IMR-90 (cell line): ENCODE measurements at regions not wholly inside any gene's neighbourhood (a gene's known extent, or its start where the extent isn't known, plus 50 kb on each side); places are given as distances from the start of the nearest gene placed in this dataset.

Experiments
- ATAC-seq: fragments of 200-7000 bp; cut with Tn5 transposase; 2 replicates; pipeline ENCODE4 v1.9.1; 2020; ENCODE audit warnings: low read depth, mild to moderate bottlenecking, moderate library complexity
- BruUV-seq: library from RNA; stranded (reverse); fragments of 400-500 nt; replicated peaks from 2 replicates; lab custom pipeline; 2021; lab: Mats Ljungman, UMichigan
- CTCF ChIA-PET: fragments of 300-600 bp; formaldehyde crosslinking; extraction: SDS; loops from one replicate; lab custom pipeline; 2021; ENCODE audit warnings: antibody characterized with exemption; lab: Yijun Ruan, JAX
- POLR2A ChIA-PET: fragments of 300-600 bp; sonication (Branson Sonifier 250); formaldehyde crosslinking; loops from one replicate; lab custom pipeline; 2022; ENCODE audit warnings: antibody characterized with exemption; ENCODE audit not compliant: unreplicated experiment; lab: Charles Lee
- DNase-seq: peaks from one replicate; pipeline ENCODE4 v3.0.0; 2013
- H2AFZ ChIP-seq: replicated peaks from 2 replicates; pipeline ENCODE3; 2013; ENCODE audit warnings: low read length, mild to moderate bottlenecking; ENCODE audit not compliant: poor library complexity
- H2AK5ac ChIP-seq: 2 replicates; pipeline ENCODE4 v1.6.1; 2013; ENCODE audit warnings: low read depth, low read length, inconsistent platforms
- H2AK9ac ChIP-seq: replicated peaks from 2 replicates; pipeline ENCODE3; 2013; ENCODE audit warnings: mild to moderate bottlenecking, low read depth, low read length, moderate library complexity; ENCODE audit not compliant: poor library complexity
- H2BK120ac ChIP-seq: 2 replicates; pipeline ENCODE4 v1.6.1; 2013; ENCODE audit warnings: low read depth, low read length, inconsistent platforms
- H2BK15ac ChIP-seq: 3 replicates; pipeline ENCODE4 v1.6.1; 2013; ENCODE audit warnings: low read depth, low read length, inconsistent platforms
- H2BK20ac ChIP-seq: 2 replicates; pipeline ENCODE4 v1.6.1; 2013; ENCODE audit warnings: low read depth, mild to moderate bottlenecking, inconsistent platforms, low read length, moderate library complexity
- H2BK5ac ChIP-seq: 2 replicates; pipeline ENCODE4 v1.6.1; 2013; ENCODE audit warnings: mild to moderate bottlenecking, low read depth, low read length, inconsistent platforms; ENCODE audit not compliant: poor library complexity, severe bottlenecking
- H3K14ac ChIP-seq: replicated peaks from 2 replicates; pipeline ENCODE4 v1.6.1; 2013; ENCODE audit warnings: low read depth, low read length, inconsistent platforms
- H3K18ac ChIP-seq: 2 replicates; pipeline ENCODE4 v1.6.1; 2013; ENCODE audit warnings: low read depth, low read length, control low read depth
- H3K23ac ChIP-seq: 2 replicates; pipeline ENCODE4 v1.6.1; 2013; ENCODE audit warnings: low read depth, low read length, inconsistent platforms
- H3K27ac ChIP-seq: 2 replicates; pipeline ENCODE4 v1.5.1; 2013; ENCODE audit warnings: mild to moderate bottlenecking, control low read depth, low read length; ENCODE audit not compliant: insufficient read depth
- H3K27me3 ChIP-seq: 2 replicates; pipeline ENCODE4 v1.6.1; 2013; ENCODE audit warnings: low read length; ENCODE audit not compliant: control insufficient read depth, insufficient read depth
- H3K36me3 ChIP-seq: 2 replicates; pipeline ENCODE4 v1.6.1; 2013; ENCODE audit warnings: low read length, mixed read lengths; ENCODE audit not compliant: control insufficient read depth, insufficient read depth
- H3K4ac ChIP-seq: 2 replicates; pipeline ENCODE4 v1.6.1; 2013; ENCODE audit warnings: low read depth, low read length, inconsistent platforms
- H3K4me1 ChIP-seq: 2 replicates; pipeline ENCODE4 v1.6.1; 2013; ENCODE audit warnings: low read length, mixed read lengths; ENCODE audit not compliant: control insufficient read depth, insufficient read depth
- H3K4me2 ChIP-seq: 2 replicates; pipeline ENCODE4 v1.6.1; 2013; ENCODE audit warnings: low read depth, mild to moderate bottlenecking, control low read depth, low read length, moderate library complexity
- H3K4me3 ChIP-seq: 2 replicates; pipeline ENCODE4 v1.5.1; 2013; ENCODE audit warnings: low read depth, mild to moderate bottlenecking, control low read depth, low read length, moderate library complexity; ENCODE audit not compliant: insufficient read depth
- H3K56ac ChIP-seq: 2 replicates; pipeline ENCODE4 v1.6.1; 2013; ENCODE audit warnings: low read length, inconsistent platforms; ENCODE audit not compliant: insufficient read depth; ENCODE audit errors: extremely low read depth
- H3K79me1 ChIP-seq, 2 experiments: 2 replicates each; pipeline ENCODE4 v1.6.1; 2013; ENCODE audit warnings: low read length in 2 of 2, inconsistent platforms in 1 of 2, low read depth in 1 of 2
- H3K9ac ChIP-seq: 2 replicates; pipeline ENCODE4 v1.6.1; 2013; ENCODE audit warnings: low read depth, low read length, control low read depth
- H3K9me1 ChIP-seq: 2 replicates; pipeline ENCODE4 v1.6.1; 2013; ENCODE audit warnings: low read length, inconsistent platforms; ENCODE audit not compliant: insufficient read depth
- H3K9me3 ChIP-seq: 2 replicates; pipeline ENCODE4 v1.6.1; 2013; ENCODE audit warnings: low read length; ENCODE audit not compliant: control insufficient read depth, insufficient read depth
- H4K20me1 ChIP-seq: 2 replicates; pipeline ENCODE4 v1.6.1; 2013; ENCODE audit warnings: low read length, inconsistent platforms; ENCODE audit not compliant: insufficient read depth
- H4K5ac ChIP-seq: 2 replicates; pipeline ENCODE4 v1.6.1; 2013; ENCODE audit warnings: mild to moderate bottlenecking, low read depth, low read length, control low read depth
- H4K8ac ChIP-seq, 2 experiments: 2 replicates each; pipeline ENCODE4 v1.6.1; 2013; ENCODE audit warnings: low read depth in 2 of 2, low read length in 2 of 2, control low read depth in 1 of 2, inconsistent platforms in 1 of 2
- H4K91ac ChIP-seq: 2 replicates; pipeline ENCODE4 v1.6.1; 2013; ENCODE audit warnings: low read depth, low read length, inconsistent platforms; ENCODE audit not compliant: insufficient read depth
- BHLHE40 ChIP-seq: fragments of 150-350 bp; IDR thresholded peaks from 2 replicates; pipeline ENCODE4 v1.6.1; 2016; ENCODE audit warnings: mild to moderate bottlenecking, low read depth, low read length
- MAFK ChIP-seq: IDR thresholded peaks from 2 replicates; pipeline ENCODE4 v1.6.1; 2012; ENCODE audit warnings: low read depth, low read length, improper control_type of control experiment
- MAZ ChIP-seq: IDR thresholded peaks from 2 replicates; pipeline ENCODE4 v1.6.1; 2012; ENCODE audit warnings: low read depth, mild to moderate bottlenecking, low read length, improper control_type of control experiment, moderate library complexity, borderline replicate concordance
- POLR2A ChIP-seq: IDR thresholded peaks from 2 replicates; pipeline ENCODE4 v1.6.1; 2012; ENCODE audit warnings: mild to moderate bottlenecking, low read depth, low read length
- RCOR1 ChIP-seq: IDR thresholded peaks from 2 replicates; pipeline ENCODE4 v1.6.1; 2012; ENCODE audit warnings: mild to moderate bottlenecking, low read length, improper control_type of control experiment; ENCODE audit not compliant: insufficient replicate concordance
- RFX5 ChIP-seq: IDR thresholded peaks from 2 replicates; pipeline ENCODE4 v1.8.0; 2012; ENCODE audit warnings: low read depth, mild to moderate bottlenecking, low read length, moderate library complexity
- SMC3 ChIP-seq: fragments of 150-350 bp; IDR thresholded peaks from 2 replicates; pipeline ENCODE4 v1.6.1; 2016; ENCODE audit warnings: low read depth, mild to moderate bottlenecking, antibody characterized with exemption, low read length, moderate library complexity
- WGBS, 2 experiments: methylation state at CpG; one replicate each; pipeline versions ENCODE4 v1.1.5 to v1.1.7; 2013; ENCODE audit warnings: missing lambda C conversion rate in 2 of 2; ENCODE audit not compliant: insufficient read length in 1 of 2; ENCODE audit errors: extremely low coverage in 2 of 2; 5-methylcytosine and 5-hydroxymethylcytosine counted together
- dilution Hi-C: fragments of 300-500 bp; cut with HindIII; formaldehyde crosslinking; loops from one replicate; pipeline ENCODE4 v1.14.3; 2018; ENCODE audit warnings: low sequenced_read_pairs; ENCODE audit not compliant: unreplicated experiment
- in situ Hi-C: fragments of 300-500 bp; cut with MboI; formaldehyde crosslinking; loops from 3 replicates; pipeline ENCODE4 v1.14.3; 2019; ENCODE audit warnings: low sequenced_read_pairs, inconsistent platforms, mixed read lengths
- intact Hi-C: fragments of 100-400 bp; cut with micrococcal nuclease; formaldehyde crosslinking; loops from 2 replicates; pipeline ENCODE4 v1.10.0; 2022
- TF ChIP-seq, protein P1 (sequence below): fragments of 150-350 bp; IDR thresholded peaks from 2 replicates; pipeline ENCODE4 v1.6.1; 2016; ENCODE audit warnings: low read depth, mild to moderate bottlenecking, low read length, moderate library complexity, borderline replicate concordance
- TF ChIP-seq, protein P2 (sequence below): fragments of 150-350 bp; IDR thresholded peaks from 2 replicates; pipeline ENCODE4 v1.6.1; 2017; ENCODE audit warnings: mild to moderate bottlenecking, antibody characterized with exemption, low read length, low read depth
- TF ChIP-seq, protein P3 (sequence below): conservative IDR thresholded peaks from 2 replicates; pipeline ENCODE4 v1.5.1; 2012; ENCODE audit warnings: mild to moderate bottlenecking, low read depth, low read length, improper control_type of control experiment

DNA sequence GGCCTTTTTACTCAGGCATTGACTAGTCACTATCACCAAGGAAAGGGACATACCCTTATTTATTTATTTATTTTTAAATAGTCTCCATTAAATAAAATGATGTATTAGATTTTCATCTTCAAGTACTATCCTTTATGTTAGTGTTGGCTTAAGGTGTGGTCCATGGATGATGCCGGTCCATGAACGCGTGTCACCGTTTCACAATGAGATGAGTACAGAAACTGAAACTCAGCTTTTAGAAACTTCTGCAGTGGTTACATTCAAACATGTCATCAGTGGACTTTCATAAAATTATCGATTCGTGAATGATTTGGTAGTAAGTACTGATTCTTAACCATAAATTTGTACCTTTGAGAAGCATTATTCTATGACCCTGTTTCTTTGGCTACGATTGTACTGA, 166.6 kb downstream of the SATB1 start:
- Histone ChIP-seq H2BK15ac (no peak overlapping the region), H3K27ac (no peak overlapping the region), H2BK120ac (no peak overlapping the region), H3K23ac (no peak overlapping the region), H2AK5ac (no peak overlapping the region), H4K91ac (no peak overlapping the region), H3K4me1 (no peaks in the 10 kb centered on the region), H3K4me2 (no peak overlapping the region), H2AFZ (no peak overlapping the region), H4K20me1 (no peaks in the 10 kb centered on the region), H3K9me1 (no peaks in the 10 kb centered on the region), H3K9ac (no peak overlapping the region), H3K18ac (no peak overlapping the region), H2BK5ac (no peak overlapping the region), H2AK9ac (no peak overlapping the region), H4K8ac (no peak overlapping the region), H3K4ac (no peak overlapping the region), H3K14ac (no peak overlapping the region), H3K36me3 (no peaks in the 10 kb centered on the region), H3K27me3 (no peaks in the 10 kb centered on the region), H3K9me3 (no peaks in the 10 kb centered on the region), H2BK20ac (no peak overlapping the region), H3K4me3 (no peak overlapping the region), H3K79me1 (no peaks in the 10 kb centered on the region), H4K5ac (no peak overlapping the region), H3K56ac (no peak overlapping the region)
- ChIA-PET CTCF (no interaction called here), POLR2A (no interaction called here)
- 96% methylated on average over 4 of the region's 7 CpGs; no CpG with 5 or more reads in 1 of the 2 experiments for WGBS, 2 experiments
- no TSS peak for BruUV-seq
- dilution Hi-C loops (no loop called here), intact Hi-C loops (no loop called here), in situ Hi-C loops (no loop called here)
- TF ChIP-seq, protein P1, sequence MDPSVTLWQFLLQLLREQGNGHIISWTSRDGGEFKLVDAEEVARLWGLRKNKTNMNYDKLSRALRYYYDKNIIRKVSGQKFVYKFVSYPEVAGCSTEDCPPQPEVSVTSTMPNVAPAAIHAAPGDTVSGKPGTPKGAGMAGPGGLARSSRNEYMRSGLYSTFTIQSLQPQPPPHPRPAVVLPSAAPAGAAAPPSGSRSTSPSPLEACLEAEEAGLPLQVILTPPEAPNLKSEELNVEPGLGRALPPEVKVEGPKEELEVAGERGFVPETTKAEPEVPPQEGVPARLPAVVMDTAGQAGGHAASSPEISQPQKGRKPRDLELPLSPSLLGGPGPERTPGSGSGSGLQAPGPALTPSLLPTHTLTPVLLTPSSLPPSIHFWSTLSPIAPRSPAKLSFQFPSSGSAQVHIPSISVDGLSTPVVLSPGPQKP: no peak
- no peak for TF ChIP-seq MAFK
- no peak for TF ChIP-seq SMC3
- TF ChIP-seq POLR2A: no peak
- no peak for TF ChIP-seq RCOR1
- no peak for TF ChIP-seq MAZ
- TF ChIP-seq, protein P2, sequence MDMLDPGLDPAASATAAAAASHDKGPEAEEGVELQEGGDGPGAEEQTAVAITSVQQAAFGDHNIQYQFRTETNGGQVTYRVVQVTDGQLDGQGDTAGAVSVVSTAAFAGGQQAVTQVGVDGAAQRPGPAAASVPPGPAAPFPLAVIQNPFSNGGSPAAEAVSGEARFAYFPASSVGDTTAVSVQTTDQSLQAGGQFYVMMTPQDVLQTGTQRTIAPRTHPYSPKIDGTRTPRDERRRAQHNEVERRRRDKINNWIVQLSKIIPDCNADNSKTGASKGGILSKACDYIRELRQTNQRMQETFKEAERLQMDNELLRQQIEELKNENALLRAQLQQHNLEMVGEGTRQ: no peak
- TF ChIP-seq RFX5: no peak
- TF ChIP-seq BHLHE40: no peak
- TF ChIP-seq, protein P3, sequence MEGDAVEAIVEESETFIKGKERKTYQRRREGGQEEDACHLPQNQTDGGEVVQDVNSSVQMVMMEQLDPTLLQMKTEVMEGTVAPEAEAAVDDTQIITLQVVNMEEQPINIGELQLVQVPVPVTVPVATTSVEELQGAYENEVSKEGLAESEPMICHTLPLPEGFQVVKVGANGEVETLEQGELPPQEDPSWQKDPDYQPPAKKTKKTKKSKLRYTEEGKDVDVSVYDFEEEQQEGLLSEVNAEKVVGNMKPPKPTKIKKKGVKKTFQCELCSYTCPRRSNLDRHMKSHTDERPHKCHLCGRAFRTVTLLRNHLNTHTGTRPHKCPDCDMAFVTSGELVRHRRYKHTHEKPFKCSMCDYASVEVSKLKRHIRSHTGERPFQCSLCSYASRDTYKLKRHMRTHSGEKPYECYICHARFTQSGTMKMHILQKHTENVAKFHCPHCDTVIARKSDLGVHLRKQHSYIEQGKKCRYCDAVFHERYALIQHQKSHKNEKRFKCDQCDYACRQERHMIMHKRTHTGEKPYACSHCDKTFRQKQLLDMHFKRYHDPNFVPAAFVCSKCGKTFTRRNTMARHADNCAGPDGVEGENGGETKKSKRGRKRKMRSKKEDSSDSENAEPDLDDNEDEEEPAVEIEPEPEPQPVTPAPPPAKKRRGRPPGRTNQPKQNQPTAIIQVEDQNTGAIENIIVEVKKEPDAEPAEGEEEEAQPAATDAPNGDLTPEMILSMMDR: no peak
- no peak for DNase-seq
- ATAC-seq: no peak
